Lower leg skin (tissue), 4 donors: ENCODE measurements at regions not wholly inside any gene's neighbourhood (a gene's known extent, or its start where the extent isn't known, plus 50 kb on each side); places are given as distances from the start of the nearest gene placed in this dataset.
"Not testable (repeated sequence)": the region's sequence is repeated elsewhere in the genome, so short reads cannot be mapped to it uniquely, and the experiment has no call there.

Source experiments
- DNase-seq, 2 donors: peaks; one replicate each; pipeline ENCODE4 v3.0.0-alpha.2; 2019; ENCODE audit warnings: low spot score in 2 of 2
- H3K4me3 ChIP-seq: fragments of 200-600 bp; sonication (generic); 2 replicates; pipeline ENCODE4 v1.5.1; 2017; ENCODE audit warnings: mild to moderate bottlenecking, low read depth; ENCODE audit not compliant: poor library complexity, severe bottlenecking
- CTCF ChIP-seq, 3 donors: fragments of 450-650 bp; IDR thresholded peaks; one replicate each; pipeline ENCODE4 v1.5.1; 2016; ENCODE audit warnings: antibody characterized with exemption in 3 of 3, mild to moderate bottlenecking in 3 of 3, moderate library complexity in 2 of 3
- POLR2A ChIP-seq, 2 donors: fragments of 450-650 bp; IDR thresholded peaks; one replicate each; pipeline ENCODE4 v1.6.1; 2016 to 2017; ENCODE audit warnings: antibody characterized with exemption in 2 of 2, mild to moderate bottlenecking in 1 of 2, moderate library complexity in 1 of 2
- WGBS, 2 donors: methylation state at CpG; one replicate each; pipeline ENCODE4 v1.1.5; 2018; 5-methylcytosine and 5-hydroxymethylcytosine counted together
- intact Hi-C: fragments of 100-400 bp; cut with DNase I; formaldehyde crosslinking; loops from one replicate; pipeline ENCODE4 v1.15.0; 2023; ENCODE audit warnings: low total_unique reads

DNA sequence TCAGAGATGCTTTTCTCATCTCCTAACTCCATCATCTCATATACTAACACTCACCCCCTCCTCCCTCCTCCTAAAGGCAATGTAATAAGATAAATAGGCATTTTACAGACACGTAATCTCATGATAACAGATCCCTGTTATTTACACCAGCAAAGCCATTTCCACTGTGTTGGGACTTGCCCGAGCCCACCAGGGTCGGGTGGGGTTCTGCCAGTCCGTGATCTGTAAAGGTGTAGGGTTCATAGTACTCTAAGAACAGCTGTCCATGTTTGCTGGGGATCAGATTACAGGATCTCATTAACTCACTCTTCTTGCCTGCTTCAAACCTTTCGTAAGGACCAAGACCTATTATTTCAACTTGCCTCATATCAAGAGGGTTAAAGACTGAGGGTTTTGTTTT, 172.4 kb downstream of the FZD1 start:
- WGBS, 2 donors, result 56 to 62% methylated on average over 5 of the region's 5 CpGs
- TF ChIP-seq CTCF (IDR thresholded peaks at IDR 0.05), result no peak
- no peak for DNase-seq
- intact Hi-C loops, result no loop called here
- no peak overlapping the region for H3K4me3 ChIP-seq

GRCh38 chr7:91440198-91440597, 176.0 kb downstream of the FZD1 start:
- WGBS, 2 donors, result 89 to 94% methylated on average over 1 of the region's 1 CpG
- intact Hi-C loops, DNase-seq, H3K4me3 ChIP-seq: not testable (repeated sequence)

GRCh38 chr7:91443862-91444261, 179.6 kb downstream of the FZD1 start:
- intact Hi-C loops, result no loop called here
- no peak for DNase-seq
- TF ChIP-seq POLR2A (IDR thresholded peaks at IDR 0.05) (no peak), CTCF (IDR thresholded peaks at IDR 0.05) (no peak)
- H3K4me3 ChIP-seq, result no peak overlapping the region
- 87% methylated on average over 1 of the region's 1 CpG for WGBS, 2 donors

- DNase-seq, result no peak
- TF ChIP-seq POLR2A (IDR thresholded peaks at IDR 0.05) (no peak), CTCF (IDR thresholded peaks at IDR 0.05) (no peak)
- intact Hi-C loops, result no loop called here
- H3K4me3 ChIP-seq, result no peak overlapping the region
- WGBS, 2 donors, result 84% methylated on average over 1 of the region's 1 CpG
Observed at GRCh38 chr7:91446819-91447218, 182.6 kb downstream of the FZD1 start.

GRCh38 chr7:91455411-91455810, 191.2 kb downstream of the FZD1 start:
- TF ChIP-seq POLR2A (IDR thresholded peaks at IDR 0.05) (no peak), CTCF (IDR thresholded peaks at IDR 0.05) (no peak)

DNA sequence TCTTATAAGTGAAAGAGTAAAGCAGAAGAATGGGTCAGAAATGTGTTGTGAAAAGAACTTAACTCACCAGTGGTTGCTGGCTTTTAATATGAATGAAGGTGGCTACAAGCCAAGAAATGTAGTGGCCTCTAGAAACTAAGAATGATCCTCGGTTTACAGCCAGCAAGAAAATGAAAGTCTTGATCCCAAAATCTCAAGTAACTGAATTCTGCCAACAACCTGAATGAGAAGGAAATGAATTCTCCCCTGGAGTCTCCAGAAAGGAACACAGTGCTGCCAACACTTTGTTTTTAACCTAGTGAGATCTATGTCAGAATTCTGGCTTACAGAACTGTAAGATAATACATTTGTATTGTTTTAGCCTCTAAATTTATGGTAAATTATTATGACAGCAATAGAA, 193.0 kb downstream of the FZD1 start:
- intact Hi-C loops, result no loop called here
- no peak for DNase-seq
- TF ChIP-seq POLR2A (IDR thresholded peaks at IDR 0.05), result no peak
- no peak for TF ChIP-seq CTCF (IDR thresholded peaks at IDR 0.05)
- 76 to 84% methylated on average over 1 of the region's 1 CpG for WGBS, 2 donors
- H3K4me3 ChIP-seq, result no peak overlapping the region

More at GRCh38 chr7:91455411-91455810, 191.2 kb downstream of the FZD1 start:
- H3K4me3 ChIP-seq, result no peak overlapping the region
- intact Hi-C loops, result no loop called here
- WGBS, 2 donors, result 87% methylated on average over 10 of the region's 10 CpGs
- no peak for DNase-seq
